Astrocyte (in vitro differentiated cells and primary cell): ENCODE measurements at regions not wholly inside any gene's neighbourhood (a gene's known extent, or its start where the extent isn't known, plus 50 kb on each side); places are given as distances from the start of the nearest gene placed in this dataset.

Experiments
- DNase-seq: peaks from one replicate; pipeline ENCODE4 v3.0.0-alpha.2; 2010; ENCODE audit warnings: low read depth
- FAIRE-seq: peaks from 2 replicates; lab custom pipeline; 2011; peaks lifted over from hg19 to GRCh38; lab: Jason Lieb, UNC
- H2AFZ ChIP-seq: 2 replicates; pipeline ENCODE4 v1.6.0; 2012; ENCODE audit warnings: low read depth, low read length, inconsistent platforms
- H3K27ac ChIP-seq: 2 replicates; pipeline ENCODE4 v1.5.1; 2011; ENCODE audit warnings: low read depth, low read length, inconsistent platforms
- H3K27me3 ChIP-seq: 2 replicates; pipeline ENCODE4 v1.6.0; 2011; ENCODE audit warnings: low read length, inconsistent platforms; ENCODE audit not compliant: insufficient read depth
- H3K36me3 ChIP-seq: 2 replicates; pipeline ENCODE4 v1.5.1; 2011; ENCODE audit warnings: low read length, inconsistent platforms; ENCODE audit not compliant: insufficient read depth
- H3K4me1 ChIP-seq: 2 replicates; pipeline ENCODE4 v1.5.1; 2011; ENCODE audit warnings: low read length, inconsistent platforms; ENCODE audit not compliant: insufficient read depth
- H3K4me2 ChIP-seq: 2 replicates; pipeline ENCODE4 v1.6.0; 2012; ENCODE audit warnings: low read length, inconsistent platforms
- H3K4me3 ChIP-seq: 2 replicates; pipeline ENCODE4 v1.5.1; 2011; ENCODE audit warnings: low read depth, mild to moderate bottlenecking, low read length, inconsistent platforms; ENCODE audit not compliant: insufficient read depth
- H3K79me2 ChIP-seq: 2 replicates; pipeline ENCODE4 v1.6.0; 2012; ENCODE audit warnings: mild to moderate bottlenecking, low read length, inconsistent platforms; ENCODE audit not compliant: insufficient read depth
- H3K9ac ChIP-seq: 2 replicates; pipeline ENCODE4 v1.6.0; 2012; ENCODE audit warnings: mild to moderate bottlenecking, low read length, inconsistent platforms
- H3K9me3 ChIP-seq: 2 replicates; pipeline ENCODE4 v1.5.1; 2012; ENCODE audit warnings: low read depth, mild to moderate bottlenecking, low read length, inconsistent platforms; ENCODE audit not compliant: insufficient read depth
- H4K20me1 ChIP-seq: 2 replicates; pipeline ENCODE4 v1.6.0; 2012; ENCODE audit warnings: low read length, inconsistent platforms; ENCODE audit not compliant: insufficient read depth
- H3K27ac Mint-ChIP-seq: one replicate; pipeline ENCODE4 v1.8.0; 2021; ENCODE audit warnings: mild to moderate bottlenecking, mixed read lengths; ENCODE audit not compliant: unreplicated experiment
- H3K27me3 Mint-ChIP-seq: one replicate; pipeline ENCODE4 v1.8.0; 2021; ENCODE audit warnings: low read depth, mixed read lengths; ENCODE audit not compliant: unreplicated experiment
- H3K36me3 Mint-ChIP-seq: one replicate; pipeline ENCODE4 v1.8.0; 2021; ENCODE audit warnings: low read depth, mixed read lengths; ENCODE audit not compliant: unreplicated experiment
- H3K4me1 Mint-ChIP-seq: one replicate; pipeline ENCODE4 v1.8.0; 2021; ENCODE audit warnings: low read depth, mixed read lengths; ENCODE audit not compliant: unreplicated experiment
- H3K4me3 Mint-ChIP-seq: one replicate; pipeline ENCODE4 v1.8.0; 2021; ENCODE audit warnings: mild to moderate bottlenecking, moderate library complexity, mixed read lengths; ENCODE audit not compliant: unreplicated experiment
- H3K9me3 Mint-ChIP-seq: one replicate; pipeline ENCODE4 v1.8.0; 2021; ENCODE audit warnings: mild to moderate bottlenecking, mixed read lengths; ENCODE audit not compliant: unreplicated experiment
- CTCF ChIP-seq: IDR thresholded peaks from 2 replicates; pipeline ENCODE4 v1.5.1; 2011; ENCODE audit warnings: low read depth, mild to moderate bottlenecking, inconsistent platforms, low read length, moderate library complexity; ENCODE audit not compliant: insufficient read depth
- EZH2 ChIP-seq: IDR thresholded peaks from 2 replicates; pipeline ENCODE4 v1.6.1; 2012; ENCODE audit warnings: mild to moderate bottlenecking, low read length, inconsistent platforms; ENCODE audit not compliant: insufficient read depth

DNA sequence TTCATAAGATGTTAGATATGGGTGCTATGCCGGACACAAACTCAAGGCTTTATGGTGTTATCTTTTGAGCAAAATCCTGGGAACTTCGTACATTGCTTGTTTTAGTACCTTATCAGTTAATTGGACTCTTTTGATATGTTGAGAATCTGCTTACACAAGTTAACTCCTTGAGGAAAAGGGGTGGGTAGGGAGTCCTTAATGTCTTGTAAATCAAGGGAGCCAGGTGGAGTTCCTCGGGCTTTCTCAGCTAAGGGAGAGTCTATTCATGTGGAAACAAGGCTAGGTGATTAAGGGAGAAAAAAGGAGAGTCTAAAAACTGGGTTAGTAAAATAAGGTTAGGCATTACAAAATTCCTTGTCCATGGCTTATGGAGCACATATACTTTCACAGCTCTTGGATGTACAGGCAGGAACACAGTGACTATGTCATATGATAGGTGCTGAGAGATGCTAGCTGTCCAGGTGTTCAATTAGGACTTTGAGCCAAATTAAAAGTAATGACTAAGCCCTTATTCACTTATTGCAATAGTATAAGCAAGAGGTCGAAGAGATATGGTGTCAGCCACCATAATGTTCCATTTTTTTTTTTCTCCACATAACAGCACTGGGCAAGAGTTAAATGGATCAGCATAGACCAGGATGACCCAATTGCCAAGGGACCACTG lies 59.5 kb upstream of the DYNAP start:
- Histone ChIP-seq H3K36me3 (no peaks in the 10 kb centered on the region), H2AFZ (no peak overlapping the region), H3K4me3 (no peak overlapping the region), H3K9ac (no peak overlapping the region), H3K9me3 (peaks cover 2% of the 10 kb centered on the region), H3K79me2 (no peaks in the 10 kb centered on the region), H4K20me1 (no peaks in the 10 kb centered on the region), H3K27me3 (no peaks in the 10 kb centered on the region), H3K4me2 (no peak overlapping the region), H3K27ac (no peak overlapping the region), H3K4me1 (no peaks in the 10 kb centered on the region)
- no peaks in the 10 kb centered on the region for H3K27me3 Mint-ChIP-seq
- no peak for TF ChIP-seq CTCF
- no peak for FAIRE-seq
- H3K9me3 Mint-ChIP-seq = no peaks in the 10 kb centered on the region
- H3K27ac Mint-ChIP-seq = no peak overlapping the region
- no peaks in the 10 kb centered on the region for H3K36me3 Mint-ChIP-seq
- no peak for DNase-seq
- no peaks in the 10 kb centered on the region for H3K4me1 Mint-ChIP-seq
- no peak overlapping the region for H3K4me3 Mint-ChIP-seq

DNA sequence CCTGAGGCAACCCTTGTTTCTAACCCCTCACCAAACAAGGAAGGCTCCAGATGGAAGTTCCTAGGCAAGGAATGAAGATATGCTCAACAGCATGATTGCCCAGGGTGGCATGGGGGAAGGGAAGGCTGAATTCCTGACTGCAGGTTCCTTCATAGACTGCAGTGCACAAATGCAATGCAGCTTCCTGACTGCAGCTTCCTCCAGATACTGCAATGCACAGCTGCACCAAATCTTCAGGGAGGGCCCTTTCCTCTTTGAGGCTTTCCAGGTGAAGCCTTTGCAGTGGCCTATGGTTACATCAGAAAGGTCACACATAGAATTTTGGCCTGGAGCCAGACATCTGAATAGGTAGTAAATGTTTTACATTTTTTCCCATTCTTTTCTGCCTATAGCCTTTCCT lies 58.8 kb upstream of the DYNAP start:
- no peaks in the 10 kb centered on the region for H3K4me1 ChIP-seq
- H3K36me3 ChIP-seq = no peaks in the 10 kb centered on the region
- H3K9me3 ChIP-seq = peaks cover 2% of the 10 kb centered on the region
- Mint-ChIP-seq H3K27ac (no peak overlapping the region), H3K27me3 (no peaks in the 10 kb centered on the region), H3K36me3 (no peaks in the 10 kb centered on the region), H3K4me1 (no peaks in the 10 kb centered on the region), H3K4me3 (no peak overlapping the region), H3K9me3 (no peaks in the 10 kb centered on the region)
- H3K27me3 ChIP-seq = no peaks in the 10 kb centered on the region
- DNase-seq = no peak
- TF ChIP-seq EZH2 = no peak
- no peak for TF ChIP-seq CTCF
- no peaks in the 10 kb centered on the region for H4K20me1 ChIP-seq
- no peak for FAIRE-seq
- no peak overlapping the region for H3K27ac ChIP-seq
- H3K4me2 ChIP-seq = no peak overlapping the region
- no peak overlapping the region for H3K9ac ChIP-seq
- no peaks in the 10 kb centered on the region for H3K79me2 ChIP-seq
- H3K4me3 ChIP-seq = no peak overlapping the region
- H2AFZ ChIP-seq = no peak overlapping the region

DNA sequence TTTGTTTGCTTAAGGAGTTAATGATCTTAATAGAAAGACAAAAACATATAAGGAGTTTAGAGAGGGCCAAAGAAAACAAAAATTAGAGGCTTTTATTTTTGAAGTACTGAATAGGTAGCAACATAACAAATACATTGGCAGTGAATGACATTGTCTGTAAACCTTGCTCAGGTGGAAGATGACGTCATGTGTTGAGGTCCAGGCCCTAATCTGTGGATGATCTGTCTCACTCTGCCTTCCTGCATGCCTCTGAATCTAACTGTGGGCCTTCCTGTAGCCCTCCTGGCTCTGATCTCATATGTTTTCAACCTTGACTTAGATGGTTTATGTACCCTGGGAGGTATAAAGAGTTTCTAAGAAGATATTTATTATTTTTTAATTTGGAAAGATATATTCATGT lies 58.1 kb upstream of the DYNAP start:
- H3K9me3 Mint-ChIP-seq = no peaks in the 10 kb centered on the region
- H3K27me3 Mint-ChIP-seq = no peaks in the 10 kb centered on the region
- peaks cover 8% of the 10 kb centered on the region for H3K9me3 ChIP-seq
- H3K4me1 Mint-ChIP-seq = no peaks in the 10 kb centered on the region
- H3K4me3 ChIP-seq = no peak overlapping the region
- no peak overlapping the region for H3K4me3 Mint-ChIP-seq
- TF ChIP-seq CTCF (no peak), EZH2 (no peak)
- H3K79me2 ChIP-seq = no peaks in the 10 kb centered on the region
- H3K36me3 Mint-ChIP-seq = no peaks in the 10 kb centered on the region
- DNase-seq (no peak), FAIRE-seq (no peak)
- H3K36me3 ChIP-seq = no peaks in the 10 kb centered on the region
- H2AFZ ChIP-seq = no peak overlapping the region
- no peak overlapping the region for H3K27ac ChIP-seq
- H3K4me1 ChIP-seq = no peaks in the 10 kb centered on the region
- no peaks in the 10 kb centered on the region for H4K20me1 ChIP-seq
- H3K9ac ChIP-seq = no peak overlapping the region
- H3K27me3 ChIP-seq = no peaks in the 10 kb centered on the region
- H3K4me2 ChIP-seq = no peak overlapping the region
- H3K27ac Mint-ChIP-seq = no peak overlapping the region
